Tibial artery (tissue), 4 donors: ENCODE measurements at regions not wholly inside any gene's neighbourhood (a gene's known extent, or its start where the extent isn't known, plus 50 kb on each side); places are given as distances from the start of the nearest gene placed in this dataset.

ENCODE experiments used
- DNase-seq, 2 donors: peaks; one replicate each; pipeline ENCODE4 v3.0.0-alpha.2; 2019
- H3K27ac ChIP-seq, 2 donors: fragments of 200-600 bp; sonication (generic) in 1 of 2; 1 replicate in 1 of 2; 2 replicates in 1 of 2; pipeline ENCODE4 v1.5.1; 2018 to 2019; ENCODE audit warnings: mild to moderate bottlenecking in 1 of 2
- H3K27me3 ChIP-seq, 2 donors: fragments of 200-600 bp; sonication (generic) in 1 of 2; one replicate each; pipeline versions ENCODE4 v1.5.1 to v1.6.0; 2016 to 2019
- H3K36me3 ChIP-seq, 3 donors: fragments of 200-600 bp; sonication (generic) in 2 of 3; one replicate each; pipeline ENCODE4 v1.5.1; 2016 to 2019; ENCODE audit warnings: mild to moderate bottlenecking in 2 of 3
- H3K4me1 ChIP-seq, 4 donors: fragments of 200-600 bp; sonication (generic) in 2 of 4; 1 replicate in 3 of 4; 2 replicates in 1 of 4; pipeline ENCODE4 v1.5.1; 2016 to 2019
- H3K4me3 ChIP-seq, 2 donors: fragments of 200-600 bp; sonication (generic) in 1 of 2; 1 replicate in 1 of 2; 2 replicates in 1 of 2; pipeline ENCODE4 v1.5.1; 2018 to 2019; ENCODE audit warnings: mild to moderate bottlenecking in 2 of 2
- H3K9me3 ChIP-seq, 3 donors: fragments of 200-600 bp; sonication (generic) in 1 of 3; one replicate each; pipeline ENCODE4 v1.5.1; 2016 to 2019
- CTCF ChIP-seq, 2 experiments: fragments of 200-600 bp in 1 of 2; fragments of 450-650 bp in 1 of 2; IDR thresholded peaks; one replicate each; pipeline ENCODE4 v1.5.1; 2017 to 2019; ENCODE audit warnings: antibody characterized with exemption in 2 of 2, mild to moderate bottlenecking in 1 of 2, moderate library complexity in 1 of 2
- intact Hi-C: fragments of 100-400 bp; cut with DNase I; formaldehyde crosslinking; loops from one replicate; pipeline ENCODE4 v1.15.0; 2023; ENCODE audit warnings: low total_unique reads

DNA sequence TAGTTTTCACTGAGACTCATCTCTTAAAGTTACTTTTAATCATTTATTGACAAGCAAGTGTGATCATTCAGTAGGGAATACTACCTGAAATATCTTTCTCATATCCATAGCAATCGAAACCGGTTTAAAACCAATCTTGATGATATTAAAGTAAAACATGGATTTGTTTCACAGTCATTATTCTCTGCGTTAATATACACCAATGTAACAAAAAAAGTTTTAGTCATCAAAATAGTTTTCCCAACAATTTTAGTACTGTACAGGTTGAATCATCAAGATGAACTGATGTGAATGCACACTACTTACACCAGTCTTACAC is 137.0 kb upstream of the KRAS start:
- intact Hi-C loops, result no loop called here
- no peaks in the 10 kb centered on the region for H3K36me3 ChIP-seq
- no peak for TF ChIP-seq CTCF (IDR thresholded peaks at IDR 0.05)
- no peaks in the 10 kb centered on the region for H3K9me3 ChIP-seq
- H3K27me3 ChIP-seq, result no peaks in the 10 kb centered on the region
- peak overlapping the region in 1 of 2 donors; percentile 99 for H3K27ac ChIP-seq
- DNase-seq, result no peak
- H3K4me1 ChIP-seq, result peaks cover 0 to 6% (median 0%) of the 10 kb centered on the region in 4 donors
- H3K4me3 ChIP-seq, result no peak overlapping the region

DNA sequence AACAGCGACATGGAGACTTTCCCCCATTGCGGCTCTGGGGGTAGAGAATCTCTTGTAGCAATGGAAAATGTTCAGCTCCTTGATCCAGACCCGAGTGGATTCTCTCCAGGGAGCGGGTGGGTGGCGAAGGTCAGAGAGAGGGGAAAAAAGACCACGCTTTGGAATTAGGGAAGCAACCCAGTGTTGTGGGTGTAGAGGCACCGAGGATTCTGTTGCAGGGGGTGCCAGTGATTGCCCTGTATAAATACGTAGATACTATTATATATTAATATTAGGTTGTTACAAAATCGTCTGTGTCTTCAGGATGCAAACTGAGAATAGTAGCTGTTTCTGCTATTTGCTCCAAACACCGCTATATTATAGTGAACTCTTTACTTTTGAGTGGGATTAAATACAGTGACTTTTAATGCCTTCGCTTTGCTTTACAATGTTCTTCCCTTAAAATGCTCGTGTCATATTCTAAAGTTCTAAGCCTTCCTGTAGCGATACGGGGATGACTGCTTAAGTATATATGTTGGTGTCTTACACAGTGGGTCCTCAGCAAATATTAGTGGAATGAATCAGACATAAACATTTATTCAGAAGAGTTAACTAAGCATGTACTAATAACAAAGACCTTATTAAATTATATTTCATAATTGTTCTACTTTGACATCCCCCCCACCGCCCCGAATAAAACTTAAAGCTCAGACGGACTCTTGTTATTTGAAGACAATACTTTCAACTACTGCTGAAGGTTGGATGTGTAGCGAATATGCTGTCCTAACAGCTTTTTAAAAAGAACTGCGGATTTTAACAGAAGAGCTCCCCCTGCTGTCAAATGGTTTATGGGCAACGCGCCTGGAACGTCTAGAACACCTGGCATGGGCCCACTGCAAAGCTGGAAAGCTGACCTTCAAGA is 136.4 kb upstream of the KRAS start:
- no peaks in the 10 kb centered on the region for H3K36me3 ChIP-seq
- peak; percentile 80 to 91 for DNase-seq
- H3K9me3 ChIP-seq, result no peaks in the 10 kb centered on the region
- TF ChIP-seq CTCF (IDR thresholded peaks at IDR 0.05), result peak; percentile 76 to 86
- peak overlapping the region; percentile 74 to 77 for H3K4me3 ChIP-seq
- intact Hi-C loops, result no loop called here
- H3K27ac ChIP-seq, result peak overlapping the region; percentile 99 to 100
- H3K4me1 ChIP-seq, result peaks cover 0 to 6% (median 0%) of the 10 kb centered on the region in 4 donors
- no peaks in the 10 kb centered on the region for H3K27me3 ChIP-seq

- no peaks in the 10 kb centered on the region for H3K27me3 ChIP-seq
- no peak for TF ChIP-seq CTCF (IDR thresholded peaks at IDR 0.05)
- no peaks in the 10 kb centered on the region for H3K36me3 ChIP-seq
- H3K4me3 ChIP-seq, result peak overlapping the region; percentile 74 to 77
- peaks cover 0 to 6% (median 0%) of the 10 kb centered on the region in 4 donors for H3K4me1 ChIP-seq
- intact Hi-C loops, result no loop called here
- H3K27ac ChIP-seq, result peak overlapping the region; percentile 99 to 100
- no peak for DNase-seq
- H3K9me3 ChIP-seq, result no peaks in the 10 kb centered on the region
Measured at GRCh38 chr12:25384893-25385248, 134.1 kb upstream of the KRAS start.

GRCh38 chr12:25384038-25384892 is 133.5 kb upstream of the KRAS start:
- intact Hi-C loops, result no loop called here
- no peak for DNase-seq
- peaks cover 0 to 6% (median 0%) of the 10 kb centered on the region in 4 donors for H3K4me1 ChIP-seq
- peak overlapping the region; percentile 99 to 100 for H3K27ac ChIP-seq
- no peaks in the 10 kb centered on the region for H3K36me3 ChIP-seq
- H3K9me3 ChIP-seq, result no peaks in the 10 kb centered on the region
- TF ChIP-seq CTCF (IDR thresholded peaks at IDR 0.05), result no peak
- peak overlapping the region; percentile 74 to 77 for H3K4me3 ChIP-seq
- no peaks in the 10 kb centered on the region for H3K27me3 ChIP-seq

DNA sequence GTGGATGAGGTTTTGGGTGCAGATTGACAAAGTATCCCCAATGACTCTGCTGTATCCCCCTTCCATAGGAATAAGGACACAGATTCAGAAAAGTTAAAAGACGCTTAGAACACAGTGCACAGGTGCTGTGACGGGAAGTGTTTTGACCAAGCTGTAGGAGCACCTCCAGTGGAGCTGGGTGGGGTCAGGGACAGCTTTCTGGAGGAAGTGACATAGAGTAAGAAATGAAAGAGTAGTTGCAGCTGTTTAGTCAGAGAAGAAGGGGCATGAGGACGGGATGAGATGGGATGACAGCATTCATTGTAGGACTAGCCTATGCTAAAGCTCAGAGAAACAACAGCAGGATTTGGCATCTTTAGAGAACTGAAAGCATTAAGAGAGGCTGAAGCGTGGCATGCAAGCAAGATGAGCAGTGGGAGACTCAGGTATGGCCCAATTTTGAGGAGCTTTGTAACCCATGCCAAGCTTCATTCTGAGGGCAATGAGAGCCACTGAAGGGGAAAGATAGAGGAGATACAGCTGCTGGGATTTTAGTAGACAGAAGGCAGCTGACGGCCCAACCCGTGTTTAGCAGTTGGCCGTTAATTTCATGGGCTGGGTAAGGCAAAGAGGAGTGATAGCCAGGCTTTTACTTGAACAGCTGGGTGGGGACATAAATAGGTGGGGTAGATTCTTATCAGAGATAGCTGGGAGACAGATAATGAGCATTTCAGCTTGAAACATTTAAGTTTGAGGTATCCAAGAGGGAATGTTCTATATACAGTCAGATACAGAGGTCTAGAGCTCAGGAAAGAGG is 131.8 kb upstream of the KRAS start:
- intact Hi-C loops, result no loop called here
- Histone ChIP-seq H3K9me3 (no peaks in the 10 kb centered on the region), H3K4me1 (peaks cover 0 to 6% (median 0%) of the 10 kb centered on the region in 4 donors), H3K27ac (no peak overlapping the region), H3K36me3 (no peaks in the 10 kb centered on the region), H3K27me3 (no peaks in the 10 kb centered on the region), H3K4me3 (no peak overlapping the region)
- TF ChIP-seq CTCF (IDR thresholded peaks at IDR 0.05), result no peak
- no peak for DNase-seq
